Gastrocnemius medialis (tissue), 4 donors: ENCODE measurements at regions not wholly inside any gene's neighbourhood (a gene's known extent, or its start where the extent isn't known, plus 50 kb on each side); places are given as distances from the start of the nearest gene placed in this dataset.

ENCODE experiments used
- ATAC-seq, 2 donors: fragments of 150-250 bp; one replicate each; pipeline ENCODE4 v1.9.1; 2016
- DNase-seq, 2 donors: peaks; one replicate each; pipeline ENCODE4 v3.0.0-alpha.2; 2019
- H3K27ac ChIP-seq, 4 donors: fragments of 200-600 bp; sonication (generic); 1 replicate in 1 of 4; 2 replicates in 3 of 4; pipeline ENCODE4 v1.5.1; 2016 to 2018; ENCODE audit warnings: mild to moderate bottlenecking in 2 of 4, moderate library complexity in 1 of 4
- H3K27me3 ChIP-seq, 3 donors: fragments of 200-600 bp; sonication (generic) in 2 of 3; 1 replicate in 1 of 3; 2 replicates in 2 of 3; pipeline versions ENCODE4 v1.5.1 to v1.6.0; 2016 to 2019; ENCODE audit warnings: mild to moderate bottlenecking in 1 of 3, moderate library complexity in 1 of 3
- H3K36me3 ChIP-seq, 2 donors: fragments of 200-600 bp; sonication (generic) in 1 of 2; one replicate each; pipeline ENCODE4 v1.5.1; 2017 to 2018
- H3K4me1 ChIP-seq, 2 donors: fragments of 200-600 bp; sonication (generic) in 1 of 2; one replicate each; pipeline ENCODE4 v1.5.1; 2016 to 2017; ENCODE audit warnings: mild to moderate bottlenecking in 2 of 2
- H3K4me3 ChIP-seq, 4 donors: fragments of 200-600 bp; sonication (generic) in 3 of 4; 1 replicate in 1 of 4; 2 replicates in 3 of 4; pipeline ENCODE4 v1.5.1; 2016 to 2019; ENCODE audit warnings: mild to moderate bottlenecking in 2 of 4
- H3K9me3 ChIP-seq, 3 donors: fragments of 200-600 bp; sonication (generic) in 2 of 3; 1 replicate in 1 of 3; 2 replicates in 2 of 3; pipeline ENCODE4 v1.5.1; 2016 to 2019
- CTCF ChIP-seq, 5 experiments: fragments of 450-650 bp in 3 of 5; fragments of 200-600 bp in 2 of 5; sonication (generic) in 2 of 5; IDR thresholded peaks in 4 of 5; conservative IDR thresholded peaks in 1 of 5; 1 replicate in 4 of 5; 2 replicates in 1 of 5; pipeline ENCODE4 v1.5.1; 2016 to 2019; ENCODE audit warnings: antibody characterized with exemption in 5 of 5, mild to moderate bottlenecking in 3 of 5, moderate library complexity in 3 of 5
- POLR2A ChIP-seq, 2 donors: fragments of 450-650 bp; IDR thresholded peaks; one replicate each; pipeline ENCODE4 v1.6.1; 2017; ENCODE audit warnings: antibody characterized with exemption in 2 of 2, mild to moderate bottlenecking in 2 of 2, moderate library complexity in 2 of 2
- in situ Hi-C, 4 donors: fragments of 200-750 bp; cut with MboI; loops; one replicate each; pipeline versions ENCODE4 v1.15.0 to v1.8.0; 2017; ENCODE audit warnings: low sequenced_read_pairs in 4 of 4
- intact Hi-C: fragments of 100-400 bp; cut with DNase I; formaldehyde crosslinking; loops from one replicate; pipeline ENCODE4 v1.15.1; 2023; ENCODE audit warnings: low total_unique reads

GRCh38 chr5:89998519-89999305 lies 410.8 kb downstream of the CETN3 start:
- no peak for TF ChIP-seq POLR2A (IDR thresholded peaks at IDR 0.05)
- no peak for TF ChIP-seq CTCF (IDR thresholded peaks at IDR 0.05 in 4 of 5, conservative IDR thresholded peaks at IDR 0.05 in 1 of 5)
- H3K4me1 ChIP-seq = no peaks in the 10 kb centered on the region
- intact Hi-C loops = no loop called here
- H3K27me3 ChIP-seq = no peaks in the 10 kb centered on the region
- ATAC-seq = no peak
- H3K9me3 ChIP-seq = no peaks in the 10 kb centered on the region
- no peak overlapping the region for H3K27ac ChIP-seq
- no peaks in the 10 kb centered on the region for H3K36me3 ChIP-seq
- DNase-seq = no peak
- in situ Hi-C loops = no loop called here
- H3K4me3 ChIP-seq = no peak overlapping the region

GRCh38 chr5:89996890-89997289 lies 412.7 kb downstream of the CETN3 start:
- intact Hi-C loops (no loop called here), in situ Hi-C loops (no loop called here)
- H3K9me3 ChIP-seq = no peaks in the 10 kb centered on the region
- ATAC-seq (no peak), DNase-seq (no peak)
- no peaks in the 10 kb centered on the region for H3K27me3 ChIP-seq
- H3K4me1 ChIP-seq = no peaks in the 10 kb centered on the region
- no peak for TF ChIP-seq POLR2A (IDR thresholded peaks at IDR 0.05)
- TF ChIP-seq CTCF (IDR thresholded peaks at IDR 0.05 in 4 of 5, conservative IDR thresholded peaks at IDR 0.05 in 1 of 5) = no peak
- no peaks in the 10 kb centered on the region for H3K36me3 ChIP-seq
- H3K4me3 ChIP-seq = no peak overlapping the region
- no peak overlapping the region for H3K27ac ChIP-seq

- DNase-seq = no peak
- Histone ChIP-seq H3K27me3 (no peaks in the 10 kb centered on the region), H3K4me3 (no peak overlapping the region), H3K4me1 (no peaks in the 10 kb centered on the region), H3K9me3 (no peaks in the 10 kb centered on the region), H3K36me3 (no peaks in the 10 kb centered on the region), H3K27ac (no peak overlapping the region)
- TF ChIP-seq CTCF (IDR thresholded peaks at IDR 0.05 in 4 of 5, conservative IDR thresholded peaks at IDR 0.05 in 1 of 5) (no peak), POLR2A (IDR thresholded peaks at IDR 0.05) (no peak)
- in situ Hi-C loops = no loop called here
- ATAC-seq = no peak
- intact Hi-C loops = no loop called here
Observed at GRCh38 chr5:89996335-89996734, 413.2 kb downstream of the CETN3 start.

- no peak for TF ChIP-seq CTCF (IDR thresholded peaks at IDR 0.05 in 4 of 5, conservative IDR thresholded peaks at IDR 0.05 in 1 of 5)
- TF ChIP-seq POLR2A (IDR thresholded peaks at IDR 0.05) = no peak
- intact Hi-C loops = no loop called here
- H3K9me3 ChIP-seq = no peaks in the 10 kb centered on the region
Observed at GRCh38 chr5:89994266-89994665, 415.3 kb downstream of the CETN3 start.

GRCh38 chr5:89992201-89992600 lies 417.4 kb downstream of the CETN3 start:
- intact Hi-C loops = no loop called here
- H3K4me3 ChIP-seq = no peak overlapping the region
- H3K9me3 ChIP-seq = no peaks in the 10 kb centered on the region
- DNase-seq = no peak
- in situ Hi-C loops = no loop called here
- no peak for ATAC-seq
- no peaks in the 10 kb centered on the region for H3K36me3 ChIP-seq
- H3K4me1 ChIP-seq = peaks cover 9 to 26% of the 10 kb centered on the region in 2 donors
- no peak for TF ChIP-seq POLR2A (IDR thresholded peaks at IDR 0.05)
- TF ChIP-seq CTCF (IDR thresholded peaks at IDR 0.05 in 4 of 5, conservative IDR thresholded peaks at IDR 0.05 in 1 of 5) = no peak
- no peaks in the 10 kb centered on the region for H3K27me3 ChIP-seq
- no peak overlapping the region for H3K27ac ChIP-seq

More at GRCh38 chr5:89994266-89994665, 415.3 kb downstream of the CETN3 start:
- no peaks in the 10 kb centered on the region for H3K36me3 ChIP-seq
- no peak overlapping the region for H3K27ac ChIP-seq
- no peaks in the 10 kb centered on the region for H3K27me3 ChIP-seq
- in situ Hi-C loops = no loop called here
- ATAC-seq (no peak), DNase-seq (no peak)
- peaks cover under 1 to 10% of the 10 kb centered on the region in 2 donors for H3K4me1 ChIP-seq
- H3K4me3 ChIP-seq = no peak overlapping the region
